ENCODE measurements at regions not wholly inside any gene's neighbourhood (a gene's known extent, or its start where the extent isn't known, plus 50 kb on each side); places are given as distances from the start of the nearest gene placed in this dataset.

DNA sequence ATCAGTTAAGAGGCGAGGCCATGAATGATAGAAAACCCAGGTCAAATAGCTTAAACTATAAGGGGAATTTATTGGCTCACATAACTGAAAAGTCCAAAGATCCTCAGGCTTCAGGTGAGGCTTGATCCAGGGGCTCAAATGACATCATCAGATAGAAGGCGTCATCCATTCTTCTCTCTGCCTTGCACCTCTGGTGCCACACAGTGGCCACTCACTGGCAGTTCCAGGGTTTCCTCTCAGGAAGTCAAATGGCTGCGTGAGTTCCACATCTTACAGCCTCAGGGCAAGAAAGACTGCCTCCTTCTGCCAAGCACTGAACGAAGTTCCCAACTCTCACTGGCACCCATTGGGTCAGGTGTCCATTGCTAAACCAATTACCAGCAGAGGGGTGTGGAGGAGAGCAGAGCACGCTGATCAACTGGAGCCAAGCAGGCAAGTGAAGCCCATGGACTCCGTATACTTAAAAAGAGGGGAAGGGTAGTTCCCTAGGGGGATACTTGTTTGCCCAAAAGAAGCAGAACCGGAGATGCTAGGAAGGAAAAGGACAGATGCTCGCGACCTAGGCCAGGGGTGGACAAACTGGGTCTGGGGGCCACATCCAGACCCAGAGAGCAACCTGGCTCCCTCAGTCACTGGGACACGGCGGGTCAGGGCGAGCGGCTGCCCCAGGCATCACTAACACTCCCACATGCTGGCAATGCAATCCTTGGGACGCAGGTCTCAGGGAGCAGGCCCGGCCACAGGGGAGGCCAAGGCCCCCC is 69.3 kb downstream of the SERPINA3 start (continued):
- TF ChIP-seq, protein P1, sequence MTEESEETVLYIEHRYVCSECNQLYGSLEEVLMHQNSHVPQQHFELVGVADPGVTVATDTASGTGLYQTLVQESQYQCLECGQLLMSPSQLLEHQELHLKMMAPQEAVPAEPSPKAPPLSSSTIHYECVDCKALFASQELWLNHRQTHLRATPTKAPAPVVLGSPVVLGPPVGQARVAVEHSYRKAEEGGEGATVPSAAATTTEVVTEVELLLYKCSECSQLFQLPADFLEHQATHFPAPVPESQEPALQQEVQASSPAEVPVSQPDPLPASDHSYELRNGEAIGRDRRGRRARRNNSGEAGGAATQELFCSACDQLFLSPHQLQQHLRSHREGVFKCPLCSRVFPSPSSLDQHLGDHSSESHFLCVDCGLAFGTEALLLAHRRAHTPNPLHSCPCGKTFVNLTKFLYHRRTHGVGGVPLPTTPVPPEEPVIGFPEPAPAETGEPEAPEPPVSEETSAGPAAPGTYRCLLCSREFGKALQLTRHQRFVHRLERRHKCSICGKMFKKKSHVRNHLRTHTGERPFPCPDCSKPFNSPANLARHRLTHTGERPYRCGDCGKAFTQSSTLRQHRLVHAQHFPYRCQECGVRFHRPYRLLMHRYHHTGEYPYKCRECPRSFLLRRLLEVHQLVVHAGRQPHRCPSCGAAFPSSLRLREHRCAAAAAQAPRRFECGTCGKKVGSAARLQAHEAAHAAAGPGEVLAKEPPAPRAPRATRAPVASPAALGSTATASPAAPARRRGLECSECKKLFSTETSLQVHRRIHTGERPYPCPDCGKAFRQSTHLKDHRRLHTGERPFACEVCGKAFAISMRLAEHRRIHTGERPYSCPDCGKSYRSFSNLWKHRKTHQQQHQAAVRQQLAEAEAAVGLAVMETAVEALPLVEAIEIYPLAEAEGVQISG (CRISPR knock-in tag; IDR thresholded peaks at IDR 0.05) = no peak
- TF ChIP-seq CC2D1A (CRISPR knock-in tag; IDR thresholded peaks at IDR 0.05) (0 out of 2 replicates have a peak, but pooled peaks have one; percentile 32), ZNF580 (CRISPR knock-in tag; IDR thresholded peaks at IDR 0.05; ENCODE audit: borderline replicate concordance, low read depth) (peak; percentile 79; the same call in 1 of the 2 replicates), RAD21 (CRISPR knock-in tag; IDR thresholded peaks at IDR 0.05) (peak; percentile 90), SMC3 (IDR thresholded peaks at IDR 0.05; ENCODE audit: low read length) (peak; percentile 95), TGIF2 (CRISPR knock-in tag; IDR thresholded peaks at IDR 0.05) (0 out of 2 replicates have a peak, but pooled peaks have one; percentile 46), KAT8 (CRISPR knock-in tag; IDR thresholded peaks at IDR 0.05) (peak; percentile 69; the same call in 1 of the 2 replicates), ZNF24 (IDR thresholded peaks at IDR 0.05) (0 out of 2 replicates have a peak, but pooled peaks have one; percentile 48)
- TF ChIP-seq, protein P2, sequence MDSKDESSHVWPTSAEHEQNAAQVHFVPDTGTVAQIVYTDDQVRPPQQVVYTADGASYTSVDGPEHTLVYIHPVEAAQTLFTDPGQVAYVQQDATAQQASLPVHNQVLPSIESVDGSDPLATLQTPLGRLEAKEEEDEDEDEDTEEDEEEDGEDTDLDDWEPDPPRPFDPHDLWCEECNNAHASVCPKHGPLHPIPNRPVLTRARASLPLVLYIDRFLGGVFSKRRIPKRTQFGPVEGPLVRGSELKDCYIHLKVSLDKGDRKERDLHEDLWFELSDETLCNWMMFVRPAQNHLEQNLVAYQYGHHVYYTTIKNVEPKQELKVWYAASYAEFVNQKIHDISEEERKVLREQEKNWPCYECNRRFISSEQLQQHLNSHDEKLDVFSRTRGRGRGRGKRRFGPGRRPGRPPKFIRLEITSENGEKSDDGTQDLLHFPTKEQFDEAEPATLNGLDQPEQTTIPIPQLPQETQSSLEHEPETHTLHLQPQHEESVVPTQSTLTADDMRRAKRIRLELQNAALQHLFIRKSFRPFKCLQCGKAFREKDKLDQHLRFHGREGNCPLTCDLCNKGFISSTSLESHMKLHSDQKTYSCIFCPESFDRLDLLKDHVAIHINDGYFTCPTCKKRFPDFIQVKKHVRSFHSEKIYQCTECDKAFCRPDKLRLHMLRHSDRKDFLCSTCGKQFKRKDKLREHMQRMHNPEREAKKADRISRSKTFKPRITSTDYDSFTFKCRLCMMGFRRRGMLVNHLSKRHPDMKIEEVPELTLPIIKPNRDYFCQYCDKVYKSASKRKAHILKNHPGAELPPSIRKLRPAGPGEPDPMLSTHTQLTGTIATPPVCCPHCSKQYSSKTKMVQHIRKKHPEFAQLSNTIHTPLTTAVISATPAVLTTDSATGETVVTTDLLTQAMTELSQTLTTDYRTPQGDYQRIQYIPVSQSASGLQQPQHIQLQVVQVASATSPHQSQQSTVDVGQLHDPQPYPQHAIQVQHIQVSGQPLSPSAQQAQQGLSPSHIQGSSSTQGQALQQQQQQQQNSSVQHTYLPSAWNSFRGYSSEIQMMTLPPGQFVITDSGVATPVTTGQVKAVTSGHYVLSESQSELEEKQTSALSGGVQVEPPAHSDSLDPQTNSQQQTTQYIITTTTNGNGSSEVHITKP (CRISPR knock-in tag; IDR thresholded peaks at IDR 0.05; ENCODE audit: low read depth) = 0 out of 2 replicates have a peak, but pooled peaks have one; percentile 9
- TF ChIP-seq, protein P3, sequence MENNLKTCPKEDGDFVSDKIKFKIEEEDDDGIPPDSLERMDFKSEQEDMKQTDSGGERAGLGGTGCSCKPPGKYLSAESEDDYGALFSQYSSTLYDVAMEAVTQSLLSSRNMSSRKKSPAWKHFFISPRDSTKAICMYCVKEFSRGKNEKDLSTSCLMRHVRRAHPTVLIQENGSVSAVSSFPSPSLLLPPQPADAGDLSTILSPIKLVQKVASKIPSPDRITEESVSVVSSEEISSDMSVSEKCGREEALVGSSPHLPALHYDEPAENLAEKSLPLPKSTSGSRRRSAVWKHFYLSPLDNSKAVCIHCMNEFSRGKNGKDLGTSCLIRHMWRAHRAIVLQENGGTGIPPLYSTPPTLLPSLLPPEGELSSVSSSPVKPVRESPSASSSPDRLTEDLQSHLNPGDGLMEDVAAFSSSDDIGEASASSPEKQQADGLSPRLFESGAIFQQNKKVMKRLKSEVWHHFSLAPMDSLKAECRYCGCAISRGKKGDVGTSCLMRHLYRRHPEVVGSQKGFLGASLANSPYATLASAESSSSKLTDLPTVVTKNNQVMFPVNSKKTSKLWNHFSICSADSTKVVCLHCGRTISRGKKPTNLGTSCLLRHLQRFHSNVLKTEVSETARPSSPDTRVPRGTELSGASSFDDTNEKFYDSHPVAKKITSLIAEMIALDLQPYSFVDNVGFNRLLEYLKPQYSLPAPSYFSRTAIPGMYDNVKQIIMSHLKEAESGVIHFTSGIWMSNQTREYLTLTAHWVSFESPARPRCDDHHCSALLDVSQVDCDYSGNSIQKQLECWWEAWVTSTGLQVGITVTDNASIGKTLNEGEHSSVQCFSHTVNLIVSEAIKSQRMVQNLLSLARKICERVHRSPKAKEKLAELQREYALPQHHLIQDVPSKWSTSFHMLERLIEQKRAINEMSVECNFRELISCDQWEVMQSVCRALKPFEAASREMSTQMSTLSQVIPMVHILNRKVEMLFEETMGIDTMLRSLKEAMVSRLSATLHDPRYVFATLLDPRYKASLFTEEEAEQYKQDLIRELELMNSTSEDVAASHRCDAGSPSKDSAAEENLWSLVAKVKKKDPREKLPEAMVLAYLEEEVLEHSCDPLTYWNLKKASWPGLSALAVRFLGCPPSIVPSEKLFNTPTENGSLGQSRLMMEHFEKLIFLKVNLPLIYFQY (CRISPR knock-in tag; IDR thresholded peaks at IDR 0.05; ENCODE audit: borderline replicate concordance) = no peak
- TF ChIP-seq, protein P4, sequence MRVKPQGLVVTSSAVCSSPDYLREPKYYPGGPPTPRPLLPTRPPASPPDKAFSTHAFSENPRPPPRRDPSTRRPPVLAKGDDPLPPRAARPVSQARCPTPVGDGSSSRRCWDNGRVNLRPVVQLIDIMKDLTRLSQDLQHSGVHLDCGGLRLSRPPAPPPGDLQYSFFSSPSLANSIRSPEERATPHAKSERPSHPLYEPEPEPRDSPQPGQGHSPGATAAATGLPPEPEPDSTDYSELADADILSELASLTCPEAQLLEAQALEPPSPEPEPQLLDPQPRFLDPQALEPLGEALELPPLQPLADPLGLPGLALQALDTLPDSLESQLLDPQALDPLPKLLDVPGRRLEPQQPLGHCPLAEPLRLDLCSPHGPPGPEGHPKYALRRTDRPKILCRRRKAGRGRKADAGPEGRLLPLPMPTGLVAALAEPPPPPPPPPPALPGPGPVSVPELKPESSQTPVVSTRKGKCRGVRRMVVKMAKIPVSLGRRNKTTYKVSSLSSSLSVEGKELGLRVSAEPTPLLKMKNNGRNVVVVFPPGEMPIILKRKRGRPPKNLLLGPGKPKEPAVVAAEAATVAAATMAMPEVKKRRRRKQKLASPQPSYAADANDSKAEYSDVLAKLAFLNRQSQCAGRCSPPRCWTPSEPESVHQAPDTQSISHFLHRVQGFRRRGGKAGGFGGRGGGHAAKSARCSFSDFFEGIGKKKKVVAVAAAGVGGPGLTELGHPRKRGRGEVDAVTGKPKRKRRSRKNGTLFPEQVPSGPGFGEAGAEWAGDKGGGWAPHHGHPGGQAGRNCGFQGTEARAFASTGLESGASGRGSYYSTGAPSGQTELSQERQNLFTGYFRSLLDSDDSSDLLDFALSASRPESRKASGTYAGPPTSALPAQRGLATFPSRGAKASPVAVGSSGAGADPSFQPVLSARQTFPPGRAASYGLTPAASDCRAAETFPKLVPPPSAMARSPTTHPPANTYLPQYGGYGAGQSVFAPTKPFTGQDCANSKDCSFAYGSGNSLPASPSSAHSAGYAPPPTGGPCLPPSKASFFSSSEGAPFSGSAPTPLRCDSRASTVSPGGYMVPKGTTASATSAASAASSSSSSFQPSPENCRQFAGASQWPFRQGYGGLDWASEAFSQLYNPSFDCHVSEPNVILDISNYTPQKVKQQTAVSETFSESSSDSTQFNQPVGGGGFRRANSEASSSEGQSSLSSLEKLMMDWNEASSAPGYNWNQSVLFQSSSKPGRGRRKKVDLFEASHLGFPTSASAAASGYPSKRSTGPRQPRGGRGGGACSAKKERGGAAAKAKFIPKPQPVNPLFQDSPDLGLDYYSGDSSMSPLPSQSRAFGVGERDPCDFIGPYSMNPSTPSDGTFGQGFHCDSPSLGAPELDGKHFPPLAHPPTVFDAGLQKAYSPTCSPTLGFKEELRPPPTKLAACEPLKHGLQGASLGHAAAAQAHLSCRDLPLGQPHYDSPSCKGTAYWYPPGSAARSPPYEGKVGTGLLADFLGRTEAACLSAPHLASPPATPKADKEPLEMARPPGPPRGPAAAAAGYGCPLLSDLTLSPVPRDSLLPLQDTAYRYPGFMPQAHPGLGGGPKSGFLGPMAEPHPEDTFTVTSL (CRISPR knock-in tag; IDR thresholded peaks at IDR 0.05; ENCODE audit: borderline replicate concordance) = 0 out of 2 replicates have a peak, but pooled peaks have one; percentile 34

Measured in HepG2 (cell line).